ES-I3 (cell line): ENCODE measurements at regions not wholly inside any gene's neighbourhood (a gene's known extent, or its start where the extent isn't known, plus 50 kb on each side); places are given as distances from the start of the nearest gene placed in this dataset.
"Not testable (repeated sequence)": the region's sequence is repeated elsewhere in the genome, so short reads cannot be mapped to it uniquely, and the experiment has no call there.

Experiments
- H3K36me3 ChIP-seq: 2 replicates; pipeline ENCODE4 v1.6.1; 2013; ENCODE audit warnings: mild to moderate bottlenecking, low read length, control low read depth, moderate library complexity; ENCODE audit not compliant: insufficient read depth
- H3K4me1 ChIP-seq: 2 replicates; pipeline ENCODE4 v1.6.1; 2013; ENCODE audit warnings: mild to moderate bottlenecking, control low read depth, low read length; ENCODE audit not compliant: insufficient read depth
- H3K9ac ChIP-seq: 2 replicates; pipeline ENCODE4 v1.6.1; 2013; ENCODE audit warnings: low read depth, mild to moderate bottlenecking, low read length, moderate library complexity
- H3K9me3 ChIP-seq: 2 replicates; pipeline ENCODE4 v1.6.1; 2013; ENCODE audit warnings: mild to moderate bottlenecking, low read length, moderate library complexity; ENCODE audit not compliant: control insufficient read depth, insufficient read depth

DNA sequence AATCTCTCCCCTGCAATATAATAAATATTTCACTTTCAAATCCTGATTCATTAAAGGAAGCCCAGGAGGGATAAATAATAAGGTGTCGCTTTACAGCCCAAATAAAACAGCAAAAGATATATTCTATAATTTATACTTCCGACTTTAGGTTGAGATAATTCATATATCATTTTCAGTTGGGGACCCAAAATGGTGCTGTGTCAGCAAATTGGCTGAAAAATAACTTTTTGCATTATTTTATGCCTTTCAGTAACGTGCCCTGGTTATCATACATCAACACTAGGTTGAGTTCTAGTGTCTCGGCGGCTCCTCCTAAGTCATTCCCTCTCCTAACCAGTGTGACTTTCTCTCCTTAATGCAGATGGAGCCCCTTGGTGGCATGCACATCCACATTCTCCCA, 278.2 kb downstream of the NXPE2 start:
- no peaks in the 10 kb centered on the region for H3K9me3 ChIP-seq
- no peaks in the 10 kb centered on the region for H3K36me3 ChIP-seq
- no peaks in the 10 kb centered on the region for H3K4me1 ChIP-seq
- H3K9ac ChIP-seq: no peak overlapping the region

DNA sequence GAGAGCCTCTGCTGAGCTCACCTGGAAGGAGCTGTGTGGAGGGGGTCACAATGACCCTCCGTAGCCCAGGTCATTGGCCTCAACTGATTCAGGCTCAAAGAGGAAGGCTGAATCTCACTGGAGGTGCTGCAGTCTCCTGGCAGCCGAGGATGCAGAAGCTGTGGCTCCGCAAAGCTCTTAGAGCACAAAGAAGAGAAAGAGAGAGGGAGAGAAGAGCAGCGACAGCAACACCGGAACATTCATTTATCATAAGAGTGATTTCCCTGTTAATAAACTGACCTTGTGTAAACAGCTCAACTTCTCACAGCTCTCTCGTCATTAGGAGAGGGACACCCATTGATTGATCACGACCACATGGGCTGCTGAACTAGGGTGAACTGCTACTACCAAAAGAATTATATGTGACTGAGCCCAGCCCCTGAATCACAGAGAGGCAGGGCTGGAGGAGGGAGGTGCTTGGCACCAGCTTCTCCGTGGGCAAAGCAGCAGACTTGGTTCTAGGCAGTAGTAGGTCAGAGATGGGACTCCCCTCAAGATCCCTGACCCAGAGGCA, 281.7 kb downstream of the NXPE2 start:
- no peaks in the 10 kb centered on the region for H3K4me1 ChIP-seq
- H3K36me3 ChIP-seq: no peaks in the 10 kb centered on the region
- H3K9me3 ChIP-seq: no peaks in the 10 kb centered on the region; the same call in 1 of the 2 replicates
- H3K9ac ChIP-seq: no peak overlapping the region

DNA sequence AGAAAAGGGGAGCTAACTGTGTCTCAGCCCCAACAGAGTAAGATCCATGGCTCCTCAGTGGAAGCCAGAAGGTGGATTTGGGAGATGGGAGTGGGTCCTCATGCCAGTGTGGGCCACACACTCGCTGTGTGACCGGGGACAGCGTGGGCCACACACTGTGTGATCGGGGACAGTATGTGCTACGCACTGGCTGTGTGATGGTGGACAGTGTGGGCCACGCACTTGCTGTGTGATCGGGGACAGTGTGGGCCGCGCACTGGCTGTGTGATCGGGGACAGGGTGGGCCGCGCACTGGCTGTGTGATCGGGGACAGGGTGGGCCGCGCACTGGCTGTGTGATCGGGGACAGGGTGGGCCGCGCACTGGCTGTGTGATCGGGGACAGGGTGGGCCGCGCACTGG, 282.5 kb downstream of the NXPE2 start:
- H3K36me3 ChIP-seq, H3K9ac ChIP-seq, H3K4me1 ChIP-seq, H3K9me3 ChIP-seq: not testable (repeated sequence)

DNA sequence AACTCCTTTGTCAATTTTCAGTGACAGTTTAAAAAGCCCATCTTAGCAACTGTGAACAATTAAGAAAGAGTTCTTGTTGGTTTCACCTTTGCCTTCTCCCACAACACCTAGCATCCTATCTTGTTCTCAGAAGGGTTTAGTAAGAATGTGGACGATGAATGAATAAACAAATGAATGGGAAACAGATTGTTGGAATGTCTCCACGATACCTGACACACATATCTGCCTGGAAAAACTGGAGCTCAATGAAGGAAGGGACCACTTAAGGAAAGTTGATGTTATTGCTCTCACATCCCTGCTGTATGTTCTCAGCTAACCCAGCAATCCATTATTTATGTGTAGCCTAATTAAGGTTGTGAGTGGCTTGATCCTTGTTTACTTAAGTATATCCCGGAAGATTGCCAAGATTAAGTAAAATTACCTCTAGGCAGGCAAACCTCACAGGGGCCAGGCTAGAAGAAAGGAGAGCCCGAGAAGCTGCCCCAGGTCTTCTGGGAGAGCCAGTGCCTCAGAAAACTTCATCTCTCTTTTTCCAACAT, 286.4 kb downstream of the NXPE2 start:
- Histone ChIP-seq H3K4me1 (no peaks in the 10 kb centered on the region), H3K9ac (no peak overlapping the region), H3K36me3 (no peaks in the 10 kb centered on the region), H3K9me3 (no peaks in the 10 kb centered on the region; the same call in 1 of the 2 replicates)

DNA sequence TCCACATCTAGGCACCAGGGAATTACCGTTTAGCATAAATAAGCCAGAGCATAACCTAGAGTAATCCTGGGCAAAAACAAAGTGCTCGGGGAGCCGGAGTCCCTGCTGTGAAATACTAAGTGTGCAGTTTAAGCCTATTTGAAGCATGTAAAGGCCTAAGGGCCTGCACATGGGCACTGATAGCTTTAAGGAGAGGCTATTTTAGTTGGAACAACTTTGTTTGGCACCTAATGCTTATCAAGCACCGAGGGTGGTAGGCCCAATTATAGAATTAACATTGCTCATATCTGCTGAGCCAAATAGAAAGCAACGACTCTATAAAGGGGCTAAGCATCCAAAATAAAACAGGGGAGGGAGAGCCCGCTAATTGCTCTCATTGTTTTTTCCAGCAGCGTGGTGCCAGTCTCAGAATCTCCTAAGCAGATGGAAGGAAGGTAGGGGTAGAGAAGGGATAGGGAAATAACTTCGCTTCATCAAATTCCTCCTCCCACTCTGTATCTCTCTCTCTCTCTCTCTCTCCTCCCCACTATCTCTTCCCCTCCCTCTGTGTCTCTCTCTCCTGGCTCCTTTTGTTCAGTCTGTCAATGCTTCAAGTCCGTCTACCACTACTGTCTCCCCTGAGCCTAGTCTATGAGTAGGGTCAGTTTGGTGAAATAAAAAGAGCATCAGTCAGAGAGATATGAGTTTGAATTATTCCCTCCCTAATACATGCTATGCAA, 292.8 kb downstream of the NXPE2 start:
- Histone ChIP-seq H3K9me3 (no peaks in the 10 kb centered on the region), H3K9ac (no peak overlapping the region), H3K36me3 (no peaks in the 10 kb centered on the region), H3K4me1 (peaks cover 13% of the 10 kb centered on the region)

DNA sequence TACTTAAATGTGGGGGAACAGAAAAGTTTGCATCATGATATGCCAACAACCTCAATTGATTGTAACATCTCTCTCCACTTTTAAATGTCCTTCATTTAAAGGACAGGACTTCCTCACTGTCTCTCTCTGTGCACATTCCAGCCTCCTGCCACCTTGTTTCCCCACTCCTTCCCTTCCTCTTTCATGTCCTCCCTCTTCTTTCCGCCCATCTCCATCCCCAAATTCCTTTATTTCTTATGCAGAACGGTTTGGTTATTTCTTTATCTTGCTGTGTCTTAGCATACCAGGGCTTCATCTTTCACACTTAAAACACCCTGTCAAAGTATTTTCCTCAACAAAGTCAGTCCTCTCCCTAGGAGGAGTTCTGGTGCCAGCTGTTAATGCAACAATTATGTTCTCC, 293.8 kb downstream of the NXPE2 start:
- Histone ChIP-seq H3K36me3 (no peaks in the 10 kb centered on the region), H3K9ac (no peak overlapping the region), H3K4me1 (peaks cover 13% of the 10 kb centered on the region), H3K9me3 (no peaks in the 10 kb centered on the region)

DNA sequence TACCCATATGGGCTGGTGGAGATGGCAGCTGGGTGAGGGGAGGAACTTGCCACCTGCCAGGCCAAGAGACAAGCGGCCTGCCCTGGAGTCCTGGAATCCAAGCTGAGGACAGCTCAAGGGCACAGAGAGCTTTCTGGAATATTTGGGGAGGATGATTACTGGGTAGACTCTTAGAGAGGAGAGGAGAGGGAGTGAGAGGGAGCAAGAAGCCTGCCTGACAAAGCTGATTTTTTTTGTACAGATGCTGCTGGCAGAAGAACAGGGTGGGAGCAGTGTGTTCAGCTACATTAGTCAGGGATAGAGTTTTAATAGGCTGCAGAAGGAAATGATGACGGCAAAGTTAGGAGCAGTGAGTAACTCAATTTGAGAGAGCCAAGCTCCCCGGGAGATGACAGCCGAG, 299.3 kb downstream of the NXPE2 start:
- peaks cover 4% of the 10 kb centered on the region; the same call in 1 of the 2 replicates for H3K4me1 ChIP-seq
- no peaks in the 10 kb centered on the region for H3K9me3 ChIP-seq
- no peak overlapping the region for H3K9ac ChIP-seq
- H3K36me3 ChIP-seq: no peaks in the 10 kb centered on the region

DNA sequence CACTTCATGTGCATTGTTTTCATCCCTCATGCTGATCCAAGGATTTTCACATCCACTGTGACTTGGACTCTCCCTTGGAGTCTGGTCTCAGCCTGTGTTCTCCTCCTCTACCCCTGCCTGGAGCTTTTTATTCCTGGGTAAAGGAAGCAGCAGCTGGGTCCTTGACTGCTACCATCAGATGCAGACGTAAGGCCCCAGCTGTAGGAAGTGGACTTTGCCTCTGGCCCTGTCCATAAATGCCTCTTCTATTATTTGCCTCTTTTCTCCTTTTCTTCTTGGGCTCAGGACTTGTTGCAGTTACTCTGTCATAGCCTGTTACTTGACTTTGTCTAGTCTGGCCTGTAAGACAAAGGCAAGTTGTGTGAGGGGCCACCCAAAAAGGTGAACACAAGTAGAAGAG, 303.8 kb downstream of the NXPE2 start:
- H3K4me1 ChIP-seq: no peaks in the 10 kb centered on the region
- no peaks in the 10 kb centered on the region for H3K36me3 ChIP-seq

DNA sequence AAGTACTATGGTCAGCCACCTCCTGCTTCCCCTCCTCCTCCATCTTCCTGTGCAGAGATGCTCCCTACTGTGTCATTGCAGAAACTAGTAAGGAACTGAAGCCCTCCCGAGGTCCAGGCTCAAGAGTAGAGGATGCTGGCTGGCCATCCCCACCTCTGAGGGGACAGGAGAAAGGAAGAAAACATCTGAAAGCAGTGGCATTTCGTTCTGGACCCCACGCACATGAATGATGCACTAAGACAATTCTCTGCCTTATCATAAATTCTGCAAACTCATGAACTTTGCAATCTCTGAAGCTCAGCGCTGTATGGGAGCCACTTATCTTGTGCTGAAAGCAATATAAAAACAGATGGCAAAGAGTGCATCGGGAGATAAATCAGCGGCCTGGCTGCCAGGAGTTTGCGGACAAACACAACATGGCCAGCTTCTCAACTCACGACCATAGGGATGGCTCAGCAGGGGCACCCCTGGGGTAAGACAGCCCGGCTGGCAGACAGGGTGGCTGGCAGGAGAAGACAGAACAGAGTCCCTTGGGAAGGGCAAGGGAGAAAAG, 306.4 kb downstream of the NXPE2 start:
- H3K9me3 ChIP-seq: no peaks in the 10 kb centered on the region
- no peak overlapping the region for H3K9ac ChIP-seq
- no peaks in the 10 kb centered on the region for H3K36me3 ChIP-seq
- H3K4me1 ChIP-seq: no peaks in the 10 kb centered on the region

More for the DNA sequence above, 303.8 kb downstream of the NXPE2 start:
- no peaks in the 10 kb centered on the region for H3K9me3 ChIP-seq
- no peak overlapping the region for H3K9ac ChIP-seq

DNA sequence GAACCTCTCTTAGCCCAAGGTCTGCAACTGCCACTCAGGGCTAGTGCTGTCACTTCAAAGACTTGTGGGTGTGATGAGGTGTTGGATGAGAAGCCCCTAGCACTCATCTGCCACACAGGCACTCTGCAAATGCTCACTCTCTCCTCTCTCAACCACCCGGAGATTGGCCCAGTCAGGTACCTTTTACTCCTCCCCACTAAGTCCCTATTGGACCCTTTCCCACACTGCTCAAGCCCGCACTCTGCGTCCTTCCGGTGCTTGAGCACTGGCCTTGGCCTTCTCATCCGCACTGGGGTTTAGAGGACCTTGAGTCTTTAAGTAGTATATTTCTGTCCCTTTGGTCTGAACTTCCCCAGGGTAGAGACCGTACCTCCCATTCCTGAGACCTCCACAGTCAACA, 308.0 kb downstream of the NXPE2 start:
- no peaks in the 10 kb centered on the region for H3K36me3 ChIP-seq
- H3K4me1 ChIP-seq: no peaks in the 10 kb centered on the region
- H3K9ac ChIP-seq: no peak overlapping the region
- no peaks in the 10 kb centered on the region for H3K9me3 ChIP-seq

DNA sequence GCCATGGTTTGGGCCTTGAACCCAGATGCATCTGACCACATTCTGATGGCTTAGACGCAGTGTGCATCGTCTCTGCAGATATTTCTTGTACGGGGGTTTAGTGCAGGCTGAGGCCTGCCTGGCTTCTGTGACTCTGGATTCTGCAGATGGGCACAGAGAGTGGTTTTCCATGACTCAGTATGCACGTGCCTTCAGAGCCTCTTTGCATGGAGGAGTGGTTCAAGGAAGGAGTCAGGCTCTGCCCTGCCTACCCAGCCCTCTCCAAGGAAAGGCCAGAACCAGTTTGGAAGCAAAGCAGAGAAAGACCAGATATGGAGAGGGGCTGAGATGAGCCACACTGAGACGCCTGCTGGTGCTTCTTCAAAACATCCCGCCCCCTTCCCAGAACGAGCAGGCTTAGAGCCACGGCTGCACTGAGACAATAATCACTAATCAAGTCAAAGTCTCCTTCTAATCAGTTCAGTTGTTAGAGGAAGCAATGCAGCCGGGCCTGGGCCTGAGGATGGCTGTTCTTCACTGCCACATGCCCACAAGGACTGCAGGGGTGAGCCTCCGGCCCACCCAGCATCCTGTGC, 308.9 kb downstream of the NXPE2 start:
- no peaks in the 10 kb centered on the region for H3K9me3 ChIP-seq
- no peaks in the 10 kb centered on the region for H3K36me3 ChIP-seq
- no peaks in the 10 kb centered on the region for H3K4me1 ChIP-seq
- H3K9ac ChIP-seq: no peak overlapping the region

DNA sequence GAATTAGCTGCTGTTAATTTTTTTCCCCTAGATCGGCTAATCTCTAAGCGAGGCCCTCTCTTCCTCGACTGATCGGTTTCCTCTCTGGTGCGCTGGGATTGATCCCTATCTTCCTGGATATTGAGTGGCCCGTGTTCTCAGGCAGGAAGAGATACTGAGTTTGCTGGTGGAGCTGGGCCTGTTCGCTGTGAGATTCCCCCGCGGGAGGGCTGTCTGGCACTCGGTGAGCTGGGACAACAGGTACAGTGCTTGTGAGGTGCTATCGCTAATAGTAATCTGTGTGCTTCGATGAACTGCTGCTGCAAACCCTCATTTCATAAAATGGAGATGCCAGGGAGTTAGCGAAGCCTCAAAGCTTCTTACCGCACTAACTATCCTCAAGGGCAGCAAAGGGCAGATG, 310.3 kb downstream of the NXPE2 start:
- Histone ChIP-seq H3K9me3 (no peaks in the 10 kb centered on the region), H3K36me3 (no peaks in the 10 kb centered on the region), H3K4me1 (no peaks in the 10 kb centered on the region), H3K9ac (no peak overlapping the region)

DNA sequence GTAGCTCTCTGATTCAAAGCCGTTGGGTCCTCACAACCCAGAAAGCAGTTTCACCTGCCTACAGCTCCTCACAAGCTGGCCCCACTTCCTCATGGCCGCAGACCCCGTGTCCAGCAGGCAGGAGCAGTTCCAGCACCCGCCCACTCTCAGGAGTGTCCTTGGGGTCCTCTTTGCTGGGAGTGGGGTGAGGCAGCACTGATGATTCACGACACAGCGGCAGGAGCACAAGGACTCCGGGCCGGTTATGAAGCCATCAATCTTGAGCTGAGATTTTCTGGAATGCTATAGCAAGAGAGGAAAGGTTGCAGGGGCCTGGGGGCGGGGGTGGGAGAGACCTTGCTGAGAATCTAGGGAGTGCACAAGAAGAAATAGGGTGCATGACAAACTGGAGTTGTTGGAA, 311.2 kb downstream of the NXPE2 start:
- Histone ChIP-seq H3K4me1 (no peaks in the 10 kb centered on the region), H3K9me3 (no peaks in the 10 kb centered on the region), H3K36me3 (no peaks in the 10 kb centered on the region), H3K9ac (no peak overlapping the region)

DNA sequence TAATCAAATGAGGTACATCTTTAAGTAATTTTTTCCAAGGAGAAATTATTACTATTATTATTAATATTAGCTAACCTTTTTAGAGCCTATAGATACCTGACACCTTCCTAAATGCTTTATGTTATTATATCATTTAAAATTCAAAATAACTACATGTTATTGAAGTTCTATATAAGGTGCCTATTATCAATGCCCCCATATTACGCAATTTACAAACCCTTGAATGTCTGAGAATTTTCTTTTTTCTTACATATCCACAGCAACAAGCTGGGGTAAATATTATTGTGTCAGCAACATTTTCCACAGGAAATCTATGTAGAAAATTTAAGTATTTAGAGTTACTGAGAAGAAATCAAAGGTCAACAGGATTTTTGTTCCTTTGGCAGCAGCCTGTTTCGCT, 327.3 kb downstream of the NXPE2 start:
- Histone ChIP-seq H3K4me1 (no peaks in the 10 kb centered on the region), H3K36me3 (no peaks in the 10 kb centered on the region), H3K9me3 (no peaks in the 10 kb centered on the region), H3K9ac (no peak overlapping the region)

DNA sequence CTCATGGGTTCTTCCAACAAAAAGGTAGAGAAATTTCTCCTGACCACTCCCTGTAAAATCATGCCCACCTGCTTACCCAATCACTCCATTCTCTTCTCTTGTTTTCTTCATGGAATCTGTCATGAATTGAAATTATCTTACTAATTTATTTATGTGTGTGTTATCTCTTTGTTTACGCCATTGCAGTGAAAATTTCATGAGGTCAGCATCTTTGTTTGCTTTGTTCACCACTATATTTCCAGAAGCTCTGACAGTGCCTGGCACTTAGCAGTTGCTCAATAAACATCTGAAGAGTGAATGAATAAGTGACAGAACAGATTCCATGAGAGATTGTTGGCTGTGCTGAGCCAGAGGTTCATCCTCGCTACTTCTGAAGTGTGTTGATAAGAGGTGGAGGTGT, 329.5 kb downstream of the NXPE2 start:
- Histone ChIP-seq H3K9me3 (no peaks in the 10 kb centered on the region), H3K4me1 (no peaks in the 10 kb centered on the region), H3K36me3 (no peaks in the 10 kb centered on the region), H3K9ac (no peak overlapping the region)
